ENCODE measurements at regions not wholly inside any gene's neighbourhood (a gene's known extent, or its start where the extent isn't known, plus 50 kb on each side); places are given as distances from the start of the nearest gene placed in this dataset.

DNA sequence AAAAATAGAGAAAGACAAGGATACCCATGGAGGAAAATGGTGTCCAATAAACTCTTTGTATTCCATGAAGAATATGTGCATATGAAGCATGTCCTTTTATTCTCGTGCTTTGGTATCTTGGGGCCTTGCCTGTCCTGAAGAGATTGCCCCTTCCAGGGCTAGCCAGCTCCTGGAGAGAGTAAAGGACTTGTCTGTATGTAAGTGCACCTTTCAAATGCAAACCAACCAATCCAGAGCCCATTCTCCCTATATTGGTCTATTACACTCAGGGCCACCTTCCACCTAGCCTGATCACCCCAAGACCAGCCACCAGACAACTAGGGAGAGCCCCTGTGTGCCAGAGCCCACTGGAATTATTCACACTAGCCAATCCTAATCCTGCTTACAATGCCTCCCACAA is 221.6 kb downstream of the CD83 start:
- no peak for DNase-seq

DNA sequence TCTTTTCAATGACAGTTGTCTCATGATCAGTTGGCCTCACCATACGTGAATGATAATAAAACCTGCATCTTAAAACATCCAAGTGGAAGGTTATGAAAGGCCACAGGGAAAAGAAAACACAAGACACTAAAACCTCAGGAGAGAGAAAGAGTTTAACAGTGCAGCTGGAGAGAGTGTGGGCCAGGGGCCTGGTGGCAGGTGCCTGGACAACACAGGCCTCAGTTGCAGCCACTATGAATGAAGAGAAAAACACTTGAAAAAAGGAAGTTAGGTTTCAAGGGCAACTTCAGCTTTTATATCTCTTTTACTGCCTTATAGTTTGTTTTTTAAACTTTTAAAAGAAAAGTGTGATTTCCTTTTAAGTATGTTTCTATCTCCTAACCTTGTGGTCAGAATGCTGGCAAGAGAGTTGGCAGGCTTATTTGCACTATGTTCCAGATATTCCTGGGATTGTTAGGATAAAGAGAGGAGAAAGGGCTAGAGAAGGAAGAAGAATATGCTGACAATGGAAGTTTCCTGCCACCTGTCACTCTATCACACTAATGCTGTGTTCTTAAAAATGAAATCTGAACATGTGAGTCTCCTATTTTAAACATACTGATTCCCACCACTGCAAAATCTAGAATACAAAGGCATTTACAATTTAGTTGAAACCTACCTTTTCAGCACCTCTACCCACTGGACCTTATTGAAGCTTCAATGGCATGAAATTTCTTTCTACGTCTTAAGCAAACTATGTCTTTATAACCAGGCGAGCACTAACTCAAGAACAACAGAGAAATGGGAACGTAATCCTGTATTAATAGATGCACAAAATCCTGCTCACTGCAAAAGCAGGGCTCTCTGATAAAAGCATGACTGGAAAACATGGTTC is 222.4 kb downstream of the CD83 start:
- no peak for DNase-seq

DNA sequence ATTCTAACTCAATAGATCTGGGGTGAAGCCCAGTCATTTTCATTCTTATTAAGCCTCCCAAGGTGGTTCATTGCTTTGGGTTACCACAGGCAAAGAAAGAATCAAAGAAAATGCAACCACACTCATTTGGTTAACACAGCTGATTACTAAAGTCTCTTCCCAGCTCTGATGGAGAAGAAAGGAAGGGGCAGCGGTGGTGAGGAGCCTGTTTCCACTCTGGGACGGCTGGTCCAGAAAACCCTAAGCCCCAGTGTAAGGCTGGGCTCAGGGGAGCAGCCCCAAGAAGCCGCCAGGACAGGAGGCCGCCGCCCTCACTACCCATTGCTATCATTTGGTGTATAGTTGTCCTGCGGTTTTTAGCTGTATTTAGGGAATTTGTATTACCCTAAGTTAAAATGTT is 226.9 kb downstream of the CD83 start:
- DNase-seq = no peak

DNA sequence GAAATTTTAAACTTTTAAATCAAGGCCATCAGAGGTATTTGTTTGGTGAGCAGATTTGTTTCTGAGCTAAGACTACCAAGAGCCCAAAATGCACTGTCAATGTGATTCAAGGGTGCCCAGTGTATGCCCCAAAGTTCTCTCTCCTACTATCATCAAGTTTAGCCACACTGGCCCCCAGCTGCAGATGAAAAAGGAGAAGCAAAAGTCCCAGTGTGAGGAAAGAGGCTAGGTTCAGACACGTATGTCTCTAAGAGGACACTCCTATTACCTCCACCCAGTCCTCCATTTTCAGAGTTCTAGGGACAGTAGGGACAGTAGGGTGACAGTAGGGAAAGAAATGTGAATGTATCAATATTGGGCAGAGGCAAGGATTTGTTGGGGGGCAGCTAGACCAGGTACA is 230.8 kb downstream of the CD83 start:
- no peak for DNase-seq

DNA sequence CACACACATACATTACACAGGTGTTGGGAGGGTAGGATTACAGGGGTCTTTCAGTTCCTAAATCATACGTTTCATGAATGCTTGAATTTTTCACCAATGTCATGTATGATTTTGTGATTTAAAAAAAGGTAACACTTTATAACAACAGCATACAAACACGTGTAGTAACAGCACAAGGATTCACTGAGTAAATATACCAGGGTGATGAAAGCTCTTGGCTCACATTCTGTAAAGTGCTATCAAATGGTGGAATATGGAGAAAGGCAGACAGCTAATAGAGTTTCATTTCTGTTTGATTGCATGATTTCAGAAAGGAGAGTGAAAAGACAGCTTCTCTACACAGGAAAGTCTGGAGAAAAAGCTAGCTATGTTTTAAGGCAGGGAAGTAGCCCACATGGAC is 231.9 kb downstream of the CD83 start:
- no peak for DNase-seq

DNA sequence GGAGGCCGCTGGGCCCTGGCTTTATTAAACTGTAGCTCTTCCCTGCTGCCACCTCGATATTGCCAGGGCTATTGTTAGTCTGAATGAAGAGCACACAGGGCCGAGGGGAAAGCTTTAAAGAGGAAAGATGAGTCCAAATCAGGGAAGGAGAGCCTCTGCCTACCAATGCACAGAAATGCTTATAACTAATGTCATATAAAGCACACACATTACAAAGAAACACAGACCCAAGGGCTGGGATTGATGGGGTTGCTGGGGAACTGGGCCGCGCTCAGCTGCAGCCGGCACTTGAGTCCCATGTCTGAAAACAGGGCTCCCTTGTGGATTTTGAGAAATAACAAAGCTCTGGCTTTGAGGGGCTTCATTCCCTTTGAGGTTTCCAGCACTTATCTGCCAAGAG is 232.6 kb downstream of the CD83 start:
- DNase-seq = no peak

DNA sequence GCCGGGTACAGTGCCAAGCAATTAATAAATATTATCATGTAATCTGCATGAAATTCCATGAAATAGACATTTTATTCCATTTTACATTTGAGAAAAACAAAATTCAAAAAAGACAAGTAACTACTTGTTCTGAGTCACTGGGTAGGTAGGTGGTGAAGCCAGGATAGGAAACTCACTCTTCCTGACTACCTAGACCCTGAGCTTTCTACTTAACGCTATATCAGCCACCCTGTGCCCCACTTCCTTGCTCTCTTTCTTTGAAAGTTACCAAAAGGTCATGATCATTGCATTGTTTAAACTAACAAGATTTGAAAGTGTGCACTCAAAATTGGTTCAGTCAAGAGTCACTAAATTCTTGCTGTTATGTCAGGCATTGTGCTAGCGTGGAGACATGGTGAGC is 235.7 kb downstream of the CD83 start:
- DNase-seq = no peak

DNA sequence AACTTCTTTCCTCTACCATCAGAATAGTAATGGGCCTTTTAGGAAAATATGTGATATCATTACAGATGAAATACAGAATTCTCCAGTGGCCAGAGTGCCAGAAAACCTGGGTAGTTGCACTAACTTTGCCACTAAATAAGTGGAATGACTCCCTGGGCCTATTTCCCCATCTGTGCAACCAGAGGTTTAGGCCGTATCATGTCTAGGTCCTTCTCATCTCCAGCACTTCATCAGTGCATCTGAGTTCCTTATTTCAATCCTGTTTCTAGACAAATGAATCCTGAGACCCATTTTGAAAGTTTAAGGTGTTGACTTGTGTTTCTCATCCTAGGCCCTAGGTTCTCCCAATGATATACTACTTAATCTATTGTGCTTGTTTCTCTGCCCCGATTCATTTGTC is 236.2 kb downstream of the CD83 start:
- no peak for DNase-seq

DNA sequence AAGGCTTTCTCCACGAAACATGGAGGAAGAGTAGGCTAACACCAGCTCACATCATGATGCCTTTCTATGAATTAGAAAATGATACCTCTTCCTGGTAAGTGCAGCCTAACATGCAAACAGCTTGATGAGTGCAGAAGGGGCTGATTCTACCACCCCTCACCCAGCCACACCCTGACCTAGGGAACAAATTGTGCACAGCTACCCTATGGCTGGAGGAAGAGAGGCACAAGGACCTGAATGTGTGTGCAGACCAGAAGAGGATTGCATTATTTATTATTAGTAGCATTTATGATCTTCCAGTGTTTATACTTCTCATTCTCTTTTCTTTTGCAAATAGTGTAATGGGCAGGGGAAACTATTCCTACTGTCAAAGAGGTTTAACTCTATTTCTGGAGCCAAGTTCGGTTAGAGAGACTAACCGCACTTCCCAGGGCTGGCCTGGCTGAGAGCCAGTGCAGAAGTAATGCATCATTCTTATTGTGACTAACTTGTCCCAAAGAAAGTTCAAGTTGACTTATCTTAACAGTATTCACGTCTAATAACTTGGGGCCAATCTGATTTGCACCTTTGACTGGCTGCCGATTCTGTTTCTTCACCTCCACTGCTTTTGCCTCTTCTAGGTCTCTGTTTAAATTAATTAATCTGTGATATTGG is 237.5 kb downstream of the CD83 start:
- no peak for DNase-seq

DNA sequence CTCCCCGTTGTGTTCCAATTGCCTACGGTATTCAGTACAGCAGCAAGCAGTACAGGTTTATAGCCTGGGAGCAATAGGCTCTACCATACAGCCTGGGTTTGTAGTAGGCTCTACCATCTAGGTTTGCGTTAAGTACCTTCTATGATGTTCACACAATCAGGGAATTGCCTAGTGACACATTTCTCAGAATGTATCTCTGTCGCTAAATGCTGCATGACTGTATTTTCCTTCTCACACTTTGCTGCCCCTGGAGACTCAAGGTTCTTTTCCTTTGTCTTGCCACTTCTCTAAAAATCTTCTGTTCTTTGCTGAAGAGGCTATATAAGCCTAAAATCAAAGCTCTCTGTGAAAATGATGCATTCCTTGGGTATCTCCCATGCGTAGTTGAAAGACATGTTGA is 241.9 kb downstream of the CD83 start:
- DNase-seq = no peak

DNA sequence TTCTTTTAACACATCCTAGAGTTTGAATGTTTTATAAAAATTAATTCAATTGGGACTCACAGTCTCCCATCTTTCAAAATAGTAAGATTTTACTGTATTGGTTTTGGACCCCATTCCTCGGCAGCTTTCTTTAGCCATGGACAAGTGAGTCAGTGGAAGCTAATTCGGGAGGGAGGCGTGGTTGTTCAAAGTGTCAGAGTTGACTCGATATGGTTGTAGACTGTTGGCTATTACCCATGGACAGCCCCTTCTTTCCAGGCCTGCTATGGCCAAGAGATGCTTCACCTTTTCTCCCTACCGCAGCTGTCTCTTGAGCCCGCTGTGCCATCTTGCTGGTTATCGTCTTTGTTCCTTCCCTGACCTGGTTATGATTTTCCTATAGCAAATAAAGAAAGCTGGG is 243.0 kb downstream of the CD83 start:
- DNase-seq = no peak

DNA sequence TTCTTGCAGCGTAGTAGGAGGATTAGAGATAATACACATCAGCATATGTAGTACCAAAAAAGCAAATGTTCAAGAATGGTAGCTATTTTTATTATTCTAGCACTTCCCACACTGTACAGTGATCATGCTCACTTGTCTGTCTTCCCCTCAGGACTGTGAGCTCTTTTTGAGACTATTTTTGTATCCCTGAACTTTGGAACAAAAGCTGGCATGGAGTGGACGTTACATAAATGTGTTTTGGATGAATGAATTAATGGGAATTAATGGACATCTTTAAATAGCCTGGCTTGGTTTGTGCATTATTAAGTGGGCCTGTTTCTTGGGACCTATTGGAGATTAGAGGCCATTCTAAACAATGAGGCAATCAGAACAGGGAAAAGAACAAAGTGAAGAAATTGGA is 243.7 kb downstream of the CD83 start:
- DNase-seq = no peak

DNA sequence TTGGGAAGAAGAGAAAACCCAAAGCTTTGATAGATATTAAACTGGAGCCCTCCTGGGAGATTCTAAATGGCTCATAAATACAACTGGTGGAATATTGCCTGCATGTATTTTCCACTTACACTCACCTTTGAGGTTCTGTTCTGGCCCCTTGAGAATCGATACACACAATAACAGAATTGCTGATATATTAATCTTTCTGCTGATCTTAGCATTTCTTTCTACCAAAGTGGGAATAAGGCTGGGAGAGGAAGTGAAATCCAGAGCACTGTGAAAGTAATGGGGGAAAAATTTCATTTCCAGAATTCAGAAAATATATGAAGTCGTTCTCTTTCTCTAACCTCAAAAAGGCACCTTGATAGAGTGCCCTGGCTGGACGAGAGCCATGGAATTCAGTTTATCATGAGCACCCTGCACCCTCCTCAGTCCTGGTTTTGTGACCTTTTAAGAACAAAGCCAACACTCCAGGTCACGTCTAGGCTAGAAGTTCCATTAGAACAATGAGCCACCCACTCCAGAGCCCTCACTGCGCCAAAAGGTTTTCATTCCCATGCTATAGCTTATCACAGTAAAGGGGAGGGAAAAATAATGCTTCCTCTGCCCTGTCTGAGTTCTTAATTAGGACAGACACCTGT is 244.5 kb downstream of the CD83 start:
- DNase-seq = no peak

DNA sequence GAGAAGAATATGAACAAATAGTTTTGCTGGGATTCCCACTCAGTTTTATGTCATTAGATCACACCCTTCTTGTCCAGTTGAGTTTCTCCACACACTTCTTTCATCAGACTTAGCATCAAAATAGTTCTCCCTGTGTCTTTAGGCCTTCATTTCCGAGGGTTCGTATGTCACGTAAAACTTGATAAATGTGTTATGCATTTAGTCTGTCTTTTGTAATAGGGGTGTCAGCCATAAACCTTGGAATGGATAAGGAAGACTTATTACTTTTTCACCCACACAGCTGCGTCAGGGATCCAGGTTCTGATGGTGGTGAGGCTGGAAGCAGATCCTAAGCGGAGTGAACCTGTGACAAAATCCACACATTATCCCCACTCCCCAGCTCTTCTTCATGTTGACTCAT is 246.8 kb downstream of the CD83 start:
- no peak for DNase-seq

DNA sequence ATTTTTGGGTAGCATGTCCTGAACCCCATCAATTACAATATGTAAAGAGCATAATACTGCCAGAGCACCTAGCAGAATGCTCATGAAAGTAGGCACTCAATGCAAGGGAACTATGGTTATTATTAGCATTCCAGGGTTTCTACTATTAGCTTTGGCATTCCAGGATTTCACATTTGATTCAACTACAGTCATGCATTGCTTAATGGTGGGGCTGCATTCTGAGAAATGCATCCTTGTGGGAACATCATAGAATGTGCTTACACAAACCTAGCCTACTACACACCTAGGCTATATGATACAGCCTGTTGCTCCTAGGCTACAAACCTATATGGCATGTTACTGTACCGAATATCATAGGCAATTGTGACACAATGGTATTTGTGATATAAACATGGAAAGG is 247.8 kb downstream of the CD83 start:
- no peak for DNase-seq

DNA sequence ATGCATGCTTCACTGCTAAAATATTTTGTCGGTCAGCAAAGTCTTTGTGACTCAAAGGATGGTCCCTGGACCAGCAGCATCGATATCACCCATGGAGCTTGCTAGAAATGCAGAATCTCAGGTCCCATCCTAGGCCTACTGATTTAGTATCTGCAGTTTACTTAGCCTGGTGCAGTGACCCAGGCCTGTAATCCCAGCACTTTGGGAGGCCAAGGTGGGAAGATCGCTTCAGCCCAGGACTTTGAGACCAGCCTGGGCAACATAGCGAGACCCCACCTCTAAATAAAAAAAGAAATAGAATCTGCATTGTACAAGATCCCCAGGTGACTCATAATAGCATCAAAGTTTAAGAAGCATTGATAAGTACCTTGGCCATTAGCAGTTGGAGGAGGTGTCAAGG is 248.7 kb downstream of the CD83 start:
- no peak for DNase-seq

DNA sequence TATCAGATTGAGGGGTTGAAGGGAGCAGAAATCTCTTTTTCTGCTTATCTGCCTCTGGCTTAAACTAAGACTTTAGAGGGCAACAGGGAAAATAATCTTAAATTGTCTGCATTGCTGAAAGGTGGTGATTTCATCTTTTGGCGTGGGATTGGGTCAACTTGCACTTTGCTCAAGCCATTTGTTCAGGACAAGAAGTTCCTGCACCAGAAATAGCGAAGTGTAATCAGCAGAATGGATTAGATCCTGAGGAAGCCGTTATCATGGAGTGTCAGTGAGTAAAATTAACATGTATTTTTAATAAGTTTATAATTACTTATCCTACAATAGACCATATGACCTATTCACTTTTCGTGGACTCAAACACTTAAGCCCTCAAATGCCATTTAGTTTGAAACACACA is 249.3 kb downstream of the CD83 start:
- DNase-seq = no peak

DNA sequence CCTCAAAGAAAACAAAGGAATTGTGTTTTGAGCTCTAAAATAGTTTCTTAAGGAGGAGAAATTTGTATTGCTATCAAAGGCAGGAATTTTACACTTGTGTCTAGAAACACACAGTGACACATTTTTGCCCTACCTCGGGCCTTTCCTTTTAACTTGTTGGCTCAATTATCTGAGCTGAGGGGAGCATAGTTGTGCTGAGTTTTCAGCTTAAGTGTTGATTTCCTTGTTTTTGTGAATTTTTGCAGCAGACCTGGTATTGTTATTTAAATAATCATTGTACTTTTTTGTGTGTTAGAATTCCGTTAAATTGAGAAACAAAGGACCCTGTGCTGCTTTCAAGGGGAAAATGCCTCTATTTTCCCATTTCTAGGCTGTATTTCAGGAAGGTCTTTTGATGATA is 249.7 kb downstream of the CD83 start:
- DNase-seq = no peak

DNA sequence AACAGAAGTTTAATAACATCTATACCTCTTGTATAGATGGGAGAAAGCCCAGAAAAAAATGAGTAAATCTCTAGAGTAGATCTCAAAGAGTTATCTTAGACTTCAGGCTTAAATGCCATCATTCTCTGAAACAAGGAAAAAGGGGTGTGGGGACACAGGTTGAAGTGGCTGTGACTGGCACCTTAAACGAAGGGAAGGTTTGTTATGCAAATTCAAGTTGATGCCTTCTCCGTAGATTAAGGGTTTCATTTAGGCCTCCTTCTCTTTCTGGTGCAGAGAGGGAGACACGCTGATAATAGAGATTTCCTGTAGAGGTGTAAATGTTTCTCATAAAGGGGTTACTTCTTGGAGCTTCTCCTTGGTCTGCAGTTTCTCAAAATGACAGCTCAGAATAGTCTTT is 252.1 kb downstream of the CD83 start:
- no peak for DNase-seq

DNA sequence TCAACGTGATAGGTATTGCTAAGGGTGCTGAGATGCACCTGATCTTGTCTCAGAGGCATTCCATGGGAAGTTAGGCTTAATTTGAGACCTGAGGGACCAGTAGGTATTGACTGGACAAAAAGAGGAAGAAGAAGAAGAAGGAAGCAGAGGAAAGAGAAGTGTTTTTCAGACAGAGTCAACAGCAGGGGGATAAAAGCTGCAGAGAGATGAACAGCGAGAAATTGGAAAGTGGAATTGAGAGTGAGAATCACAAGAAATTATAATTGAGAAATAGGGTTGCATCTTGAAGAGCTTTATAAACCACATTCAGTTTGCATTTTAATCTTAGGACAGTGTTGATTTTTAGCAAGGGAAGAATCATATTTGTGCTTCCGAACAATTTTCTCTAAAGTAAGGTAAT is 254.0 kb downstream of the CD83 start:
- DNase-seq = no peak

DNA sequence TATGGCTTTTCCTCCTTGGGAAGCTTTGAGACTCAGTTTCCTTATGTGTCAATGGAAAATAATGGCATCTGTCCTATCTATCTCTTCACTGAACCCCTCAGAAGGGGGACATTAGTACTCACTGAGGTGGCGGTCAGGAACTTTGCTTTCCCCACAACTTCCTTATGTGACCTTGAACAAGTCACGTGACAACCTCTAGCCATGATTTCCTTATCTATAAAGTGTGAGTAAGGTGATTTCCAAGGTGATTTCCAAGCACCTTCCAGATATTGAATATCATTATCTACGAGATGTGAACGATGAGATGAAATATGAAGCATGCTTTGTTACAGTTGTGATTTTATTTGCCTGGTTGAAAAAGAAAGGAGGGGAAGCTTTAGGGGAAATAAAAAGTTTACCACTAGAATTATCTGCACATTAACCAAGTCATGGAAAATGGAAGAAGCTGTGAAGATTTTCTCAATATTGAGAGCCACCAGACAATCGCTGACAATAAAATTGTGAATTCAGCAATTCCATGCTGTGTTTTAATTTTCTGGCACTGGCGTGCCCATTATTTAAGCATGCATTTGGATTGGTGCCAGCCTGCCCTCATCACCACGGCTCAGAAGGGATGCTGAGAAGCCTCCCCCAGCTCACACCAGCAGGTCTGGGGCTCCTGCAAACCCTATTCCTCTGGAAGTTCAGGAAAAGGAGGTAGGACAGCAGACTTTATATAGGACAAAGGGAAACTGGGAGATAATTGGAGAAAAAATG is 255.3 kb downstream of the CD83 start:
- no peak for DNase-seq

DNA sequence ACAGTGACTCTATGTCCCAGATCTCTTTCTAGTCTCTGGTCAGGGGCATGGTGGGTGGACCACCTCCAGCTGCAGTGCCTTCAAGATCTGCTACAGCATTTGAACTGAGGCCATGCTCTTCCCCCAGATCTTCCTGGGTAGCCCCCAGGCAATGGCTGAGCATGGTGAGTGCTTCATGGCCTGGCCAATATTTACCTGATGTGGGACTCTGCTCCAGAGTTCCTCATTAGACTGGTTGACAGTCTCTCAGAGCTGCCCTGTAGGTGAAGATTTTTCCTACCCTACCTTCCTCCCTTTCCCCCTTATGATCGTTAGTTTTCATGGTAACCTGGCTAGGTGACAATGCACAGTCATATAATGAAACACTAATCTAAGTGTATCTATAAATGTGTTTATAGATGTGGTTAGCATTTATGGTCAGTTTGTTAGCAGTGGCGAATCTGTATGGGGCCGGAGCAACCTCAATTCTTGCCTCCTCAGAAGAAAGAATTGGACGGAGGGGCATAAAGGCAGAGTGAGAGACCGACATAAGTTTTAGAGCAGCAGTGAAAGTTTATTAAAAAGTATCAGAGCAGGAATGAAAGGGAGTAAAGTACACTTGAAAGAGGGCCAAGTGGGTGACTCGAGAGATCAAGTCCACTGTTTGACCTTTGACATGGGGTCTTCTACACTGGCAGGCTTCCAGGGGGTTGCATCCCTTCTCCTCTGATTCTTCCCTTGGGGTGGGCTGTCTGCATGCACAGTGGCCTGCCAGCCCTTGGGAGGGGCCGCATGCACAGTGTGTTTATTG is 256.3 kb downstream of the CD83 start:
- no peak for DNase-seq

DNA sequence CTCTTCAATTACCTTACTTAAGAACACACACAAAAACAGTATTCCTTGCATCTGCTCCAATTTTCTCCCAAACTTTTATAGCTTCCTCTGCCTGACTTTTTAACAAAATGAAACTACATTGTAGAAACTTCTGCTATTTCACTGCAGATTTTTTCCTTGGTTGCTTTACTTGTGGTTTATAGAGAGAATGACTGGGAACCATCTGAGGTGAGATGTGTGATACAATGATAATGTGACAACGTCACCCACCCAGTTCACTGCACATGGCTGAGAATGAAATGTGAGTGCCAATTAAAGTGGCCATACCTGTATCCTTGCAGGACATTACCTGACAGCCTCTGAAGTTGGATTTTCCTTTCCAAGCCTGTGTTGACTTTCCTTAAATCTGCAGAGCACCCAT is 258.4 kb downstream of the CD83 start:
- no peak for DNase-seq
